ENCODE measurements at regions not wholly inside any gene's neighbourhood (a gene's known extent, or its start where the extent isn't known, plus 50 kb on each side); places are given as distances from the start of the nearest gene placed in this dataset.
"Not testable (repeated sequence)": the region's sequence is repeated elsewhere in the genome, so short reads cannot be mapped to it uniquely, and the experiment has no call there.

DNA sequence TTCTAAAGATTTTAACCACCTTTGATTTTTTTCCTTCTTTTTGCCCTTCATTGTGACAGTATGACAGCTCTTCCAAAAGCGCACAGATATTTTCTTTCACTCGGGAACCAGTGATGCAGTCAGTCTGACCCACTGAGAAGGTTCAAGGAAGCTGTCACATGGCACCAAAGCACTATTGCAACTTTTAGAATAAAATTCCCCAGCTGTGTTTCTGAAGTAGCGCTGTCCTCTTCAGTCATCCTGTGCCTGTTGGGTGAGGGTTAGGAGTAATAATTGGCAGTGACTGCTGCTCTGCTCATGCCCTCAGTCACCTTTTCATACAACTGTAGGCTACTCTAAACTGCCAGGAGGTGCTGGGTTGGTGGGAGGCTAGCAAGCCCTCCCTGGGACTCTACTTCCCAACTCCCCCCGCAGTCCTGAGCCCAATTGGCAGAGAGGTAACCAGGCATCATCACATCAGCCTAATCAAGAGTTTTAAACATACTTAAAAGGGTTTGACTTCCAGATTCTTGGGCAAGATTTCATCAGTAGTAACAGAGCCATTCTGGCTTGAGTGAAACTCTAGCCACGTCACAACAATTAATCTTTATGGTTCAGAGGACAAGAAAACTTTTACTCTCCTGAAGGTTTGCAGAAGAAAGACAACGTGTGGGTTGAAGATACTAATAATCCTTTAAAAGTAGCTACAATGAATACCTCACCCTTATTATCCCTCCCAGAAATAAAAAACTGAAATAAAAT is 473.3 kb downstream of the FBXO15 start:
- H3K4me3 ChIP-seq (ENCODE audit: low read depth, poor library complexity, severe bottlenecking): no peak overlapping the region
- intact Hi-C loops (cut with DNase I; ENCODE audit: low total_unique reads): no loop called here
- no peak for DNase-seq (ENCODE audit: low spot score in 2 of 2)
- 84 to 86% methylated on average over 6 of the region's 6 CpGs for WGBS, 2 donors
- TF ChIP-seq, protein P1, sequence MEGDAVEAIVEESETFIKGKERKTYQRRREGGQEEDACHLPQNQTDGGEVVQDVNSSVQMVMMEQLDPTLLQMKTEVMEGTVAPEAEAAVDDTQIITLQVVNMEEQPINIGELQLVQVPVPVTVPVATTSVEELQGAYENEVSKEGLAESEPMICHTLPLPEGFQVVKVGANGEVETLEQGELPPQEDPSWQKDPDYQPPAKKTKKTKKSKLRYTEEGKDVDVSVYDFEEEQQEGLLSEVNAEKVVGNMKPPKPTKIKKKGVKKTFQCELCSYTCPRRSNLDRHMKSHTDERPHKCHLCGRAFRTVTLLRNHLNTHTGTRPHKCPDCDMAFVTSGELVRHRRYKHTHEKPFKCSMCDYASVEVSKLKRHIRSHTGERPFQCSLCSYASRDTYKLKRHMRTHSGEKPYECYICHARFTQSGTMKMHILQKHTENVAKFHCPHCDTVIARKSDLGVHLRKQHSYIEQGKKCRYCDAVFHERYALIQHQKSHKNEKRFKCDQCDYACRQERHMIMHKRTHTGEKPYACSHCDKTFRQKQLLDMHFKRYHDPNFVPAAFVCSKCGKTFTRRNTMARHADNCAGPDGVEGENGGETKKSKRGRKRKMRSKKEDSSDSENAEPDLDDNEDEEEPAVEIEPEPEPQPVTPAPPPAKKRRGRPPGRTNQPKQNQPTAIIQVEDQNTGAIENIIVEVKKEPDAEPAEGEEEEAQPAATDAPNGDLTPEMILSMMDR (IDR thresholded peaks at IDR 0.05): no peak

DNA sequence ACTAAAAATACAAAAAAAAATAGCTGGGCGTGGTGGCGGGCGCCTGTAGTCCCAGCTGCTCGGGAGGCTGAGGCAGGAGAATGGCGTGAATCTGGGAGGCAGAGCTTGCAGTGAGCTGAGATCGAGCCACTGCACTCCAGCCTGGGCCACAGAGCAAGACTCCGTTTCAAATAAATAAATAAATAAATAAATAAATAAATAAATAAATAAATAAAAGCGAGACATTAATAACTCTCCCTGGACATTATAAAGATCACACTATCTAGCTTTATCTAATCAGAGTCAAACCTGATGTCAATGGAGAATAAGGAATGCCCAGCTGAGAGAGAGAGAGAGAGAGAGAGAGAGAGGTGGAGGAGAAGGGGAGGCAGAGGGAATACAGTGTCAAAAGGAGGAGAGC is 476.2 kb downstream of the FBXO15 start:
- H3K4me3 ChIP-seq (ENCODE audit: low read depth, poor library complexity, severe bottlenecking); DNase-seq (ENCODE audit: low spot score in 2 of 2); intact Hi-C loops (cut with DNase I; ENCODE audit: low total_unique reads): not testable (repeated sequence)
- 96 to 98% methylated on average over 8 of the region's 8 CpGs for WGBS, 2 donors

DNA sequence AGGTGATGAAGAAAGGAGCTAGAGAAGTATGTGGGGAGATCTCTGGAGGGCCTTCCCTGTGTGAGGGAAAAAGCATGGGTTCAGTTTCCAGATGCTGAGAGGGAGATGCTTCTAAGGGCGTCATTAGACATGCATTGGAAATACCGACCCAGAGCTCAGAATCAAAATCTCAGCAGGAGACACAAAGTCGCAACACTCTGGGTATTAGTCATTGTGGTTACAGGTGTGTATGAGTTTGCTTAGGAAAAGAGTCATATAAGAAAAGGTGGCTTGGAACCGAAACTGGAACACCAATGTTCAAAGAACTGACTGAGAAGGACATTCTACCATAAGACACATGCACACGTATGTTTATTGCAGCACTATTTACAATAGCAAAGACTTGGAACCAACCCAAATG is 477.1 kb downstream of the FBXO15 start:
- TF ChIP-seq, protein P1 (IDR thresholded peaks at IDR 0.05): no peak
- no peak for TF ChIP-seq POLR2A (IDR thresholded peaks at IDR 0.05)
- no peak overlapping the region for H3K4me3 ChIP-seq (ENCODE audit: low read depth, poor library complexity, severe bottlenecking)
- 73 to 86% methylated on average over 5 of the region's 5 CpGs for WGBS, 2 donors
- intact Hi-C loops (cut with DNase I; ENCODE audit: low total_unique reads): no loop called here
- no peak for DNase-seq (ENCODE audit: low spot score in 2 of 2)

DNA sequence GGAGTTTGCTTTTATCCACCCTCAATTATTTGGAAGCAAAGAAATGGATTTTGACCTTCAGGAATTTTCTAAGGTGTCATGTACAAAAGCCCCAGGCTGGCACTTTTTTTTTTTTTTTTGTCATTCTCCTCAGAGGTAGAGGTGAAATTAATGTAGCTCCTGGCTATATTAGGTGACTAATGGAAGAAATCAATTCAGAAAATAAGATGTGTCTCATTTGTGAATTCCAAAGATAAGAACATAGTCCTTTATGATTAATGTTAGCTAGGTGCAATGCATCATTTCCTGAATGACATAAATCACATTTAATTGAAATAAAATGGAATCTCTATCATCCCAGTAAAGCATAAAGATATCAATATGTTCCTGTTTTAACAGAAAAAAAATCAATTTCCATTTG is 477.6 kb downstream of the FBXO15 start:
- intact Hi-C loops (cut with DNase I; ENCODE audit: low total_unique reads): no loop called here
- no peak for DNase-seq (ENCODE audit: low spot score in 2 of 2)
- TF ChIP-seq, protein P1 (IDR thresholded peaks at IDR 0.05): no peak
- TF ChIP-seq POLR2A (IDR thresholded peaks at IDR 0.05): no peak
- H3K4me3 ChIP-seq (ENCODE audit: low read depth, poor library complexity, severe bottlenecking): no peak overlapping the region

DNA sequence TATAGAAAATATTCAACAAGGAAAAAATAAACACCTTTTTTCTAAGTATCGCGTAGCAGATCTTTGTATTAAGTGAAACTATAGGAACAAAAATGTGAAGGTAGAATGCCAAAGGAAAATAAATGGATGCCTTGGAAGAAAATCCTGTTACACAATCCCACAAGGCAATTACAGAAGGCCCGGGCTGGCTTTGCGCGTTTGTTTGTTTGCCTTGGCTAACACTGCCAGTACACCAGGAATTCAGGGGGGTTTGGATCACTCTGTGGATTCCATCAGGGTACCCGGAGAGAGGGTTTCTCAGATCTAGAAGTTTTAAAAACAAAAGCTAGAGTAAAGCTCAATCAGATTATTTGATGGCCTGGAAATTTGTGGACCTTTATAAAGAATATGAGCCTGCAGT is 478.3 kb downstream of the FBXO15 start:
- no peak overlapping the region for H3K4me3 ChIP-seq (ENCODE audit: low read depth, poor library complexity, severe bottlenecking)
- intact Hi-C loops (cut with DNase I; ENCODE audit: low total_unique reads): no loop called here
- DNase-seq (ENCODE audit: low spot score in 2 of 2): no peak
- TF ChIP-seq POLR2A (IDR thresholded peaks at IDR 0.05): no peak
- TF ChIP-seq, protein P1 (IDR thresholded peaks at IDR 0.05): no peak
- WGBS, 2 donors: 67 to 75% methylated on average over 6 of the region's 6 CpGs

DNA sequence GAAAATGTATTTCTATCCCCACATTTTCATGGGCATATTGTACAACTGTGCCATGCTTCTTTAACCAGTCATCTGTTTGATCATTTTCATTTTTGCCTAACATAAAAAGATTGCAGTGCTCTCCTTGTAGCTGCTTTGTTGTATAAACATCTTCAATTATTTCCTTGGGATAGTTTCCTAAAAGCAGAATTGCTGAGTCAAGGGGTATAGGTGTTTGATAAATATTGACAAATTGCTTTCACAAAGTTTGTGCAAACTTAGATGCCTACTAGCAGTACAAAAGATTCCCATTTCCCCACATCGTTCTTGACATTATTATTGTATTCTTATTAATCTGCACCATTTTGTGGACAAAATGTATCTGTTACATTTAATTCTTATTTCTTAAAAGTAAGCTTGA is 479.6 kb downstream of the FBXO15 start:
- 88 to 91% methylated on average over 1 of the region's 1 CpG for WGBS, 2 donors
- no peak for TF ChIP-seq POLR2A (IDR thresholded peaks at IDR 0.05)
- TF ChIP-seq, protein P1 (IDR thresholded peaks at IDR 0.05): no peak
- H3K4me3 ChIP-seq (ENCODE audit: low read depth, poor library complexity, severe bottlenecking): no peak overlapping the region
- intact Hi-C loops (cut with DNase I; ENCODE audit: low total_unique reads): no loop called here
- DNase-seq (ENCODE audit: low spot score in 2 of 2): no peak
